ENCODE measurements at regions not wholly inside any gene's neighbourhood (a gene's known extent, or its start where the extent isn't known, plus 50 kb on each side); places are given as distances from the start of the nearest gene placed in this dataset.

GRCh38 chrX:9127986-9128385 is 94.1 kb upstream of the FAM9B start:
- DNase-seq: no peak
- Histone ChIP-seq H3K9me3 (no peaks in the 10 kb centered on the region), H3K4me1 (no peaks in the 10 kb centered on the region), H3K27ac (no peak overlapping the region), H3K4me3 (no peak overlapping the region), H3K36me3 (ENCODE audit: insufficient read depth in 1 of 2, low read depth in 1 of 2) (no peaks in the 10 kb centered on the region), H3K27me3 (ENCODE audit: insufficient read depth in 3 of 3, low read length in 2 of 3) (peaks cover 0 to 9% (median 0%) of the 10 kb centered on the region in 3 donors)
- intact Hi-C loops (cut with DNase I): no loop called here
- no peak for TF ChIP-seq CTCF (IDR thresholded peaks at IDR 0.05)
- no peak for ATAC-seq
- 45 to 66% (median 61%) methylated on average over 5 to 6 of the region's 6 CpGs for whole genome bisulfite sequencing, 3 donors

DNA sequence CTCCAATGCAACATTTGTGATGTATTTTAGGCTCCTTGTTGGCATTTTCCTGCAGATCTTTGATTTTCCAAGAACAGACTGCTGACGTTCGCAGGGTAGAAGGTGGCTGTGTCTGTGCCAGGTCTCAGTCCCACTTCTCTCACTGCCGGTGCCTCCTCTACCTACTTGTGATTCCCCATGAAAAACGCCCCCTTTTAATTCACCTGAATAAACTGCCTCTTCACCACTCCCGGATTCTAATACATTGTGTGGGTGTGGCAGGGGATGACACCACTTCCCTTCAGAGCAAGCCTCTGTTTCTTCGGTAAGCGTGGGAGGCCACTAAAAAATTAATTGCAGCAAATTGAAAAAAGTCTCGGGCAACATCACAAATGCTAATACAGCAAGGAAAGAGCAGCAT is 96.1 kb upstream of the FAM9B start:
- H3K27me3 ChIP-seq (ENCODE audit: insufficient read depth in 3 of 3, low read length in 2 of 3): no peaks in the 10 kb centered on the region
- intact Hi-C loops (cut with DNase I): no loop called here
- no peak for TF ChIP-seq CTCF (IDR thresholded peaks at IDR 0.05)
- H3K27ac ChIP-seq: no peak overlapping the region
- H3K36me3 ChIP-seq (ENCODE audit: insufficient read depth in 1 of 2, low read depth in 1 of 2): no peaks in the 10 kb centered on the region
- no peak overlapping the region for H3K4me3 ChIP-seq
- 83 to 91% (median 85%) methylated on average over 8 of the region's 8 CpGs for WGBS, 3 donors
- ATAC-seq (no peak), DNase-seq (no peak)
- H3K9me3 ChIP-seq: no peaks in the 10 kb centered on the region
- no peaks in the 10 kb centered on the region for H3K4me1 ChIP-seq

GRCh38 chrX:9131066-9131465 is 97.1 kb upstream of the FAM9B start:
- intact Hi-C loops (cut with DNase I): no loop called here
- Histone ChIP-seq H3K27ac (no peak overlapping the region), H3K4me3 (no peak overlapping the region), H3K9me3 (no peaks in the 10 kb centered on the region), H3K36me3 (ENCODE audit: insufficient read depth in 1 of 2, low read depth in 1 of 2) (no peaks in the 10 kb centered on the region), H3K27me3 (ENCODE audit: insufficient read depth in 3 of 3, low read length in 2 of 3) (no peaks in the 10 kb centered on the region), H3K4me1 (no peaks in the 10 kb centered on the region)
- no peak for TF ChIP-seq CTCF (IDR thresholded peaks at IDR 0.05)
- WGBS, 3 donors: 92 to 94% (median 94%) methylated on average over 4 of the region's 4 CpGs
- ATAC-seq: no peak
- no peak for DNase-seq

DNA sequence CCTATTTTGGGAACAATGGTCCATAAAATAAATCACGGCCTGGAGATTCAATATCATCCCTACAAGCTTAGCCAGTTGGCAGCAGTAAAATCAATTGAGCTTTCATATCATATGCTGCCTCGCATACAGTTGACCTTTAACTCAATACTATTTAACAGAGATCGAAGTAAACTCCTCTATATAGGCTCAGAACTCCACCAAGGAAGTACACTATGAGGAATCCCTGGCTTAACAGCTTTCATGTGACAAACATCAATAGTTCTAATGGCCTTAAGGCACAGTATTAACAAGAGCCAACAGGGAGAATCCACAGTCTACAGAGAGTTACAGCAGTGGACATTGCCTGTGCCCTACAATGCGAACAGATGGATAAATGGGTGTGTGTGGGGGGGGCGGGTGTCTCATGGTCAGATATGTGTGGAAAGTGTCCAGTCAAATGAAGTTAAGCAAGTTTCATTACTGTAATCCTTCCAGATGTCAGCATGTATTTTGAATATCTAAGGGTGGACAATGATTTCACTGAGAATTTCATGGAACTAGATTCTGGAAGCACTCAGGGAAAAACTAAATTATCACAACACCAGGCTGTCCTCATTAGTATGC is 98.2 kb upstream of the FAM9B start:
- H3K4me3 ChIP-seq: no peak overlapping the region
- H3K9me3 ChIP-seq: no peaks in the 10 kb centered on the region
- no peaks in the 10 kb centered on the region for H3K36me3 ChIP-seq (ENCODE audit: insufficient read depth in 1 of 2, low read depth in 1 of 2)
- no peak for TF ChIP-seq CTCF (IDR thresholded peaks at IDR 0.05)
- no peak for ATAC-seq
- 37 to 61% (median 45%) methylated on average over 5 of the region's 5 CpGs for WGBS, 3 donors
- H3K27me3 ChIP-seq (ENCODE audit: insufficient read depth in 3 of 3, low read length in 2 of 3): no peaks in the 10 kb centered on the region
- H3K4me1 ChIP-seq: no peaks in the 10 kb centered on the region
- intact Hi-C loops (cut with DNase I): no loop called here
- H3K27ac ChIP-seq: no peak overlapping the region
- no peak for DNase-seq

DNA sequence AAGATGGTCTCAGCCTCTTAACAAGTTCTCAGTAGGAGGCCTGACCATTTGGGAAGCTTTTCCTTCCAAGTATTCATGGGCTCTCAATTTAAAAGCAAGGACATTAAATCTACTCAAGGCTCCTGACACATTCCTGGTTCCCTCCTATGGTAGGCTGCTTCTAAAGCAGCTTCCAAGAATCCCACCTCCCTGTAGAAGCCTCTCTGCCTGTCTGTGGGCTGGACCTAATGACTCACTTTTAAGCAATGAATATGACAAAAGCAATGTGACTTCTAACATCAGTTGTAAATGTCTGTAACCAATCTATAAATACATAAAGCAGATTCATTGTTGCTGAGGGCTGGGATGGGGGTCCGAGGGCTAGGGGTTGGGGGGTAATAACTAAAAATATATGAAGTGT is 99.5 kb upstream of the FAM9B start:
- H3K27ac ChIP-seq: no peak overlapping the region
- no peak for TF ChIP-seq CTCF (IDR thresholded peaks at IDR 0.05)
- H3K36me3 ChIP-seq (ENCODE audit: insufficient read depth in 1 of 2, low read depth in 1 of 2): no peaks in the 10 kb centered on the region
- 80 to 89% (median 83%) methylated on average over 1 of the region's 1 CpG for WGBS, 3 donors
- no peak for DNase-seq
- H3K4me1 ChIP-seq: no peaks in the 10 kb centered on the region
- ATAC-seq: no peak
- H3K4me3 ChIP-seq: no peak overlapping the region
- intact Hi-C loops (cut with DNase I): no loop called here
- H3K27me3 ChIP-seq (ENCODE audit: insufficient read depth in 3 of 3, low read length in 2 of 3): no peaks in the 10 kb centered on the region
- no peaks in the 10 kb centered on the region for H3K9me3 ChIP-seq

All from psoas muscle (tissue), 7 donors.